Skeletal muscle tissue (tissue), 3 donors: ENCODE measurements at regions not wholly inside any gene's neighbourhood (a gene's known extent, or its start where the extent isn't known, plus 50 kb on each side); places are given as distances from the start of the nearest gene placed in this dataset.

Source experiments
- H3K27ac ChIP-seq: one replicate; pipeline ENCODE4 v1.7.0; 2013; ENCODE audit warnings: mild to moderate bottlenecking, low read depth, low read length, inconsistent platforms
- H3K27me3 ChIP-seq, 3 donors: one replicate each; pipeline ENCODE4 v1.7.0; 2013; ENCODE audit warnings: low read length in 3 of 3; ENCODE audit not compliant: control insufficient read depth in 3 of 3, insufficient read depth in 3 of 3
- H3K36me3 ChIP-seq, 3 donors: one replicate each; pipeline ENCODE4 v1.7.0; 2013; ENCODE audit warnings: low read length in 3 of 3; ENCODE audit not compliant: control insufficient read depth in 3 of 3, insufficient read depth in 3 of 3
- H3K4me1 ChIP-seq, 3 donors: one replicate each; pipeline ENCODE4 v1.7.0; 2013; ENCODE audit warnings: low read length in 3 of 3, mild to moderate bottlenecking in 3 of 3; ENCODE audit not compliant: control insufficient read depth in 3 of 3, insufficient read depth in 3 of 3
- H3K4me3 ChIP-seq, 3 donors: one replicate each; pipeline ENCODE4 v1.7.0; 2013; ENCODE audit warnings: low read length in 3 of 3
- H3K9ac ChIP-seq, 3 donors: one replicate each; pipeline ENCODE4 v1.7.0; 2013; ENCODE audit warnings: low read length in 3 of 3, mild to moderate bottlenecking in 3 of 3, moderate library complexity in 2 of 3, low read depth in 1 of 3
- H3K9me3 ChIP-seq, 3 donors: one replicate each; pipeline ENCODE4 v1.7.0; 2013; ENCODE audit warnings: low read length in 3 of 3; ENCODE audit not compliant: control insufficient read depth in 3 of 3
- donor health status: Osteomylitis.

GRCh38 chr13:61358599-61358998, 57.0 kb downstream of the PCDH20 start:
- Histone ChIP-seq H3K9me3 (peaks cover 0 to 3% (median 0%) of the 10 kb centered on the region in 3 donors), H3K4me1 (no peaks in the 10 kb centered on the region), H3K27ac (no peak overlapping the region), H3K4me3 (no peak overlapping the region), H3K36me3 (no peaks in the 10 kb centered on the region), H3K27me3 (no peaks in the 10 kb centered on the region), H3K9ac (no peak overlapping the region)

DNA sequence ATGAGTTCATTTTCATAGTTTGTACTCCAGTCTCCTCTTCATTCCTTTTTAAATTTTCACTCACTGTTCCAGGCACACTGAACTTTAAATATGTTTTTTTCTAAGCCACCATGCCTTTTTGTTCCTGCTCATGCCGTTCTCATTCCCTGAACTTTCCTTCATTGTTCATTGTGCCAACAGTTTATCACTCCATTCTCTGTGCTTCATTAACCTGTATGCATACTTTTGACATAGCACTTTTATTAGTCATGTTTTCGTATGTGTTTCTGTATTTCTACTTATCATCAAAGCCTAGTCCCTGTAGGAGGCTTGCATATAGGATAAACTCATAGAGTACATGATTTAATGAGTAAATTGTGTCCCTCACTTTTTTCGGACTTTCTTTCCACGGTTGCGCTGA, 65.3 kb downstream of the PCDH20 start:
- Histone ChIP-seq H3K4me3 (no peak overlapping the region), H3K27me3 (no peaks in the 10 kb centered on the region), H3K4me1 (no peaks in the 10 kb centered on the region), H3K9me3 (no peaks in the 10 kb centered on the region), H3K36me3 (no peaks in the 10 kb centered on the region), H3K27ac (no peak overlapping the region), H3K9ac (no peak overlapping the region)

GRCh38 chr13:61339054-61339621, 76.5 kb downstream of the PCDH20 start:
- Histone ChIP-seq H3K36me3 (no peaks in the 10 kb centered on the region), H3K4me1 (no peaks in the 10 kb centered on the region), H3K27ac (no peak overlapping the region), H3K9ac (no peak overlapping the region), H3K9me3 (peaks cover 0 to 2% (median 0%) of the 10 kb centered on the region in 3 donors), H3K4me3 (no peak overlapping the region), H3K27me3 (no peaks in the 10 kb centered on the region)

DNA sequence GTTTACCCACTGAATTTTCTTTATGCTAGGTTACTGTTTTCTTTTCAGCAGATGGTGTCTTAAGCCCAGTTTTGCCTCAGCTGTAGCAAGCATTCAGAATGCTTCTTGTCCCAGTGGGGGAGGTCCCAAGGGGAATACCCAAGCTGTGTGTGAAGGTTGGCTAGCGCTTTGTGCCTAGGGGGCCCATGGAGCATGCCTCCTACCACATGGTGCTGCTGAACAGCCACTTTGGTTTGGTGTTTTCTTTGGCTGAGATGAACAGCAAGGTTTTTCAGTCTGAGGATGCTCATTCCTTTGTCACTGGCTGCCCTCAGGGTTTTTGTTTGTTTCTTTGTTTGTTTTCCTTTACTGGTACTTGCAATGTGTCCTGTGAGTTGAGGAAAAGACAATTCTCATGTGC, 99.0 kb downstream of the PCDH20 start:
- Histone ChIP-seq H3K4me1 (no peaks in the 10 kb centered on the region), H3K4me3 (no peak overlapping the region), H3K27me3 (no peaks in the 10 kb centered on the region), H3K9ac (no peak overlapping the region), H3K9me3 (no peaks in the 10 kb centered on the region), H3K36me3 (no peaks in the 10 kb centered on the region), H3K27ac (no peak overlapping the region)

GRCh38 chr13:61294467-61295191, 121.0 kb downstream of the PCDH20 start:
- H3K9ac ChIP-seq: no peak overlapping the region
- H3K4me1 ChIP-seq: no peaks in the 10 kb centered on the region
- H3K27ac ChIP-seq: no peak overlapping the region
- H3K9me3 ChIP-seq: no peaks in the 10 kb centered on the region
- H3K27me3 ChIP-seq: no peaks in the 10 kb centered on the region
- H3K36me3 ChIP-seq: no peaks in the 10 kb centered on the region
- no peak overlapping the region for H3K4me3 ChIP-seq

GRCh38 chr13:61286148-61286745, 129.4 kb downstream of the PCDH20 start:
- no peak overlapping the region for H3K9ac ChIP-seq
- no peaks in the 10 kb centered on the region for H3K4me1 ChIP-seq
- H3K27me3 ChIP-seq: no peaks in the 10 kb centered on the region
- no peaks in the 10 kb centered on the region for H3K9me3 ChIP-seq
- no peaks in the 10 kb centered on the region for H3K36me3 ChIP-seq
- H3K27ac ChIP-seq: no peak overlapping the region
- H3K4me3 ChIP-seq: no peak overlapping the region

- no peak overlapping the region for H3K9ac ChIP-seq
- no peak overlapping the region for H3K4me3 ChIP-seq
- no peak overlapping the region for H3K27ac ChIP-seq
- H3K27me3 ChIP-seq: no peaks in the 10 kb centered on the region
- H3K9me3 ChIP-seq: no peaks in the 10 kb centered on the region
- no peaks in the 10 kb centered on the region for H3K36me3 ChIP-seq
- H3K4me1 ChIP-seq: no peaks in the 10 kb centered on the region
These were observed 137.9 kb downstream of the PCDH20 start for GRCh38 chr13:61277586-61278276.

DNA sequence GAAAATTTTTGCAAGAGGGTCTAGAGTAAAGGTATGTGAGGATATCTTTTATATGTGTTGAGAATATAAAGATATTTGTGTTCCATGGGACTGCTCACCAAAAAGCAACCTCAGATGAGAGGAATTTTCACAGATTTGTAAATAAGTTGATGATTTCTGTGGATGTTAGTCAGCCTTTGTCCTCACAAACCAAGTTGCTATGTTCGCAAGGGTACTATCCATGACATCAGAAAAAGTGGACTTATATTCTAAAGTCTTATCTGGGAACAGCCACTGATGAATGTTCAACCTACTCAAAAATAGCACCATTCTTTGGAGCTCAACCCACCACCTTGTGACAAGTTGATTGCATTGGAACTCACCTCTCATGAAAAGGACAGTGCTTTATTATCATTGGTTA, 138.6 kb downstream of the PCDH20 start:
- no peak overlapping the region for H3K9ac ChIP-seq
- H3K9me3 ChIP-seq: no peaks in the 10 kb centered on the region
- H3K4me3 ChIP-seq: no peak overlapping the region
- H3K36me3 ChIP-seq: no peaks in the 10 kb centered on the region
- no peak overlapping the region for H3K27ac ChIP-seq
- H3K27me3 ChIP-seq: no peaks in the 10 kb centered on the region
- H3K4me1 ChIP-seq: no peaks in the 10 kb centered on the region

DNA sequence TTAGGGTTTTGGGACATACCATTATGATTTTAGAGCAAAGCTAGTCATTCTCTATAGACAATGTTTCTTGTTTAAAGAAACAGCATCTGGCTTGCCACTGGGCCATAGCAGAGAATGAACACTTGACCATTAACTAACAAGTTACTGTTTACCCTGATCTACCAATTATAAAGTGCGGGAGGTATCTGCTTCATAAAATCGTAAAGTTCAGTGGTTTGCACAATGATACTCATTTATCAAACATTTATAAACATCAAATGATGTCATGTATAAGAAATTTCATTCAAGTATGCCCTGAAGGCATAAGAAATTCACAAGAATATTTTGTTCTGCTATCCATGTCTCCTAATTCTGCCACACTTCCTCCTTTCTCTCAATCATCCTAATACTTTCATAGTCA, 139.2 kb downstream of the PCDH20 start:
- no peaks in the 10 kb centered on the region for H3K9me3 ChIP-seq

DNA sequence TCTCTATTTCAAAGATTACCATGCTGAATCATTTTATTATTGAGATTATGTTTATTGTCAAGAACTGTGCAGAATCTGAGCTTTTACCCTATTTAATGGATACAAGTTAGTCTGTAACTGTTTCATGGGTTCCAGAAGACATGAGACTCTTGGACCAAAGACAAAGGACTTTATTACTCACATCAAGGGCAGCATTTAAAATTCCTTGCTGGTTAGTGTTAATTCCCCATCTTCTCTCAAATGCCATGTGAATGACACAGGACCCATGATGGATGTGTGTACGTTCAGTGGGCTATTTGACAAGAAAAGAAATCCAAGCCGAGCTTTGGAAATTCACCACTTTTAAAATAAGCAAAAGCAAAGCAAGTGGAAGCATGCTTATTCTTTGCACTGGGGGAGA, 139.9 kb downstream of the PCDH20 start:
- Histone ChIP-seq H3K9ac (no peak overlapping the region), H3K4me3 (no peak overlapping the region), H3K9me3 (no peaks in the 10 kb centered on the region), H3K27ac (no peak overlapping the region), H3K27me3 (no peaks in the 10 kb centered on the region), H3K4me1 (no peaks in the 10 kb centered on the region), H3K36me3 (no peaks in the 10 kb centered on the region)

More for the DNA sequence above, 139.2 kb downstream of the PCDH20 start:
- no peak overlapping the region for H3K9ac ChIP-seq
- H3K27ac ChIP-seq: no peak overlapping the region
- H3K36me3 ChIP-seq: no peaks in the 10 kb centered on the region
- no peak overlapping the region for H3K4me3 ChIP-seq
- H3K27me3 ChIP-seq: no peaks in the 10 kb centered on the region
- no peaks in the 10 kb centered on the region for H3K4me1 ChIP-seq
